GM12878 (cell line): ENCODE measurements at regions not wholly inside any gene's neighbourhood (a gene's known extent, or its start where the extent isn't known, plus 50 kb on each side); places are given as distances from the start of the nearest gene placed in this dataset.

Experiments used
- ATF7 ChIP-seq: fragments of 450-650 bp; IDR thresholded peaks from 2 replicates; pipeline ENCODE4 v1.6.1; 2016; ENCODE audit warnings: low read depth, mild to moderate bottlenecking
- BRCA1 ChIP-seq: IDR thresholded peaks from 2 replicates; pipeline ENCODE4 v1.6.1; 2011; ENCODE audit warnings: low read depth, low read length, improper control_type of control experiment
- DPF2 ChIP-seq: fragments of 450-650 bp; IDR thresholded peaks from 2 replicates; pipeline ENCODE4 v1.6.1; 2017; ENCODE audit warnings: mild to moderate bottlenecking
- EED ChIP-seq: sonication (generic); IDR thresholded peaks from 2 replicates; pipeline ENCODE4 v1.6.1; 2016; ENCODE audit warnings: antibody characterized with exemption, low read depth
- IRF4 ChIP-seq: IDR thresholded peaks from 2 replicates; pipeline ENCODE4 v1.6.1; 2011; ENCODE audit warnings: low read depth, low read length
- JUNB ChIP-seq: IDR thresholded peaks from 2 replicates; pipeline ENCODE4 v1.6.1; 2016; ENCODE audit warnings: antibody characterized with exemption, mild to moderate bottlenecking
- NR2C2 ChIP-seq: IDR thresholded peaks from 2 replicates; pipeline ENCODE4 v1.6.1; 2011; ENCODE audit warnings: borderline replicate concordance, low read depth; ENCODE audit not compliant: control insufficient read depth, insufficient read length
- RFX5 ChIP-seq: IDR thresholded peaks from 2 replicates; pipeline ENCODE4 v1.6.1; 2011; ENCODE audit warnings: low read depth, low read length, improper control_type of control experiment
- SPI1 ChIP-seq: IDR thresholded peaks from 2 replicates; pipeline ENCODE4 v1.6.1; 2011; ENCODE audit warnings: low read depth, mild to moderate bottlenecking, low read length, moderate library complexity, borderline replicate concordance; ENCODE audit not compliant: insufficient read depth
- TBL1XR1 ChIP-seq: IDR thresholded peaks from 2 replicates; pipeline ENCODE4 v1.6.1; 2012; ENCODE audit warnings: low read depth, low read length, improper control_type of control experiment
- ZBED1 ChIP-seq: IDR thresholded peaks from 2 replicates; pipeline ENCODE4 v1.6.1; 2016; ENCODE audit warnings: borderline replicate concordance
- ZSCAN29 ChIP-seq: fragments of 450-650 bp; IDR thresholded peaks from 2 replicates; pipeline ENCODE4 v1.6.1; 2017; ENCODE audit warnings: mild to moderate bottlenecking, moderate library complexity
- TF ChIP-seq, protein P1 (sequence below), 3 experiments: IDR thresholded peaks in 2 of 3; conservative IDR thresholded peaks in 1 of 3; 2 replicates each; pipeline ENCODE4 v1.5.1; 2011; ENCODE audit warnings: low read depth in 3 of 3, low read length in 3 of 3, mild to moderate bottlenecking in 3 of 3, control low read depth in 2 of 3, moderate library complexity in 2 of 3, inconsistent platforms in 1 of 3, mixed read lengths in 1 of 3; ENCODE audit not compliant: control insufficient read depth in 2 of 3, insufficient read depth in 1 of 3; ENCODE audit errors: extremely low read depth in 1 of 3
- TF ChIP-seq, protein P2 (sequence below): IDR thresholded peaks from 2 replicates; pipeline ENCODE4 v1.6.1; 2012; ENCODE audit warnings: low read length, inconsistent platforms
- TF ChIP-seq, protein P3 (sequence below): IDR thresholded peaks from 2 replicates; pipeline ENCODE4 v1.6.1; 2011; ENCODE audit warnings: borderline replicate concordance, low read depth, mild to moderate bottlenecking, moderate library complexity, low read length; ENCODE audit not compliant: insufficient read depth, poor library complexity, severe bottlenecking
- TF ChIP-seq, protein P4 (sequence below): fragments of 450-650 bp; formaldehyde crosslinking; IDR thresholded peaks from 2 replicates; pipeline ENCODE4 v1.5.0; 2022; ENCODE audit warnings: mild to moderate bottlenecking, missing genetic modification characterization

DNA sequence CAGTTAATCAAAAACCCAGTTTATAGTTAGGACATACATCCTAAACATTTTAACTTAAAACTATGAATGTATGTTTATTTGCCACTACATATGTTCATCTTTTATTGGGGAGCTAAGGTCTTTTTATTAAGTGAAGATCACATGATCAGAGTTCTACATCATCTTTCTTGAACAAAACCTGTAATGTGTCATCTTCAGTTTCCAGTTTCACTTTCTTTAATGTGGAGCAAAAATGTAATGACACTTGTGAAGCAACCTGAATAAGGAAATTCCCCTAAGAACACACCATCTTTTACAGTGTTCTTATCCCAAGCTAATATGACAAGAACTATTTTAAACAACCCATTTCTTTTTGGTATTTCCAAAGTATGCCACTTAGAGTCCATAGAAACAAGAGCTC is 166.7 kb upstream of the BET1 start (continued):
- TF ChIP-seq IRF4 (0 out of 2 replicates have a peak, but pooled peaks have one; percentile 22), JUNB (peak; percentile 42), ATF7 (peak; percentile 93), DPF2 (peak; percentile 65; the same call in 1 of the 2 replicates), TBL1XR1 (no peak), RFX5 (no peak), NR2C2 (no peak), BRCA1 (no peak), ZSCAN29 (no peak), ZBED1 (no peak), SPI1 (no peak), EED (no peak)
- TF ChIP-seq, protein P1, sequence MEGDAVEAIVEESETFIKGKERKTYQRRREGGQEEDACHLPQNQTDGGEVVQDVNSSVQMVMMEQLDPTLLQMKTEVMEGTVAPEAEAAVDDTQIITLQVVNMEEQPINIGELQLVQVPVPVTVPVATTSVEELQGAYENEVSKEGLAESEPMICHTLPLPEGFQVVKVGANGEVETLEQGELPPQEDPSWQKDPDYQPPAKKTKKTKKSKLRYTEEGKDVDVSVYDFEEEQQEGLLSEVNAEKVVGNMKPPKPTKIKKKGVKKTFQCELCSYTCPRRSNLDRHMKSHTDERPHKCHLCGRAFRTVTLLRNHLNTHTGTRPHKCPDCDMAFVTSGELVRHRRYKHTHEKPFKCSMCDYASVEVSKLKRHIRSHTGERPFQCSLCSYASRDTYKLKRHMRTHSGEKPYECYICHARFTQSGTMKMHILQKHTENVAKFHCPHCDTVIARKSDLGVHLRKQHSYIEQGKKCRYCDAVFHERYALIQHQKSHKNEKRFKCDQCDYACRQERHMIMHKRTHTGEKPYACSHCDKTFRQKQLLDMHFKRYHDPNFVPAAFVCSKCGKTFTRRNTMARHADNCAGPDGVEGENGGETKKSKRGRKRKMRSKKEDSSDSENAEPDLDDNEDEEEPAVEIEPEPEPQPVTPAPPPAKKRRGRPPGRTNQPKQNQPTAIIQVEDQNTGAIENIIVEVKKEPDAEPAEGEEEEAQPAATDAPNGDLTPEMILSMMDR (IDR thresholded peaks at IDR 0.05 in 2 of 3, conservative IDR thresholded peaks at IDR 0.05 in 1 of 3; ENCODE audit: control insufficient read depth in 2 of 3, extremely low read depth in 1 of 3, insufficient read depth in 1 of 3, low read depth in 3 of 3, low read length in 3 of 3): no peak
- TF ChIP-seq, protein P2, sequence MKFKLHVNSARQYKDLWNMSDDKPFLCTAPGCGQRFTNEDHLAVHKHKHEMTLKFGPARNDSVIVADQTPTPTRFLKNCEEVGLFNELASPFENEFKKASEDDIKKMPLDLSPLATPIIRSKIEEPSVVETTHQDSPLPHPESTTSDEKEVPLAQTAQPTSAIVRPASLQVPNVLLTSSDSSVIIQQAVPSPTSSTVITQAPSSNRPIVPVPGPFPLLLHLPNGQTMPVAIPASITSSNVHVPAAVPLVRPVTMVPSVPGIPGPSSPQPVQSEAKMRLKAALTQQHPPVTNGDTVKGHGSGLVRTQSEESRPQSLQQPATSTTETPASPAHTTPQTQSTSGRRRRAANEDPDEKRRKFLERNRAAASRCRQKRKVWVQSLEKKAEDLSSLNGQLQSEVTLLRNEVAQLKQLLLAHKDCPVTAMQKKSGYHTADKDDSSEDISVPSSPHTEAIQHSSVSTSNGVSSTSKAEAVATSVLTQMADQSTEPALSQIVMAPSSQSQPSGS: no peak
- TF ChIP-seq, protein P3, sequence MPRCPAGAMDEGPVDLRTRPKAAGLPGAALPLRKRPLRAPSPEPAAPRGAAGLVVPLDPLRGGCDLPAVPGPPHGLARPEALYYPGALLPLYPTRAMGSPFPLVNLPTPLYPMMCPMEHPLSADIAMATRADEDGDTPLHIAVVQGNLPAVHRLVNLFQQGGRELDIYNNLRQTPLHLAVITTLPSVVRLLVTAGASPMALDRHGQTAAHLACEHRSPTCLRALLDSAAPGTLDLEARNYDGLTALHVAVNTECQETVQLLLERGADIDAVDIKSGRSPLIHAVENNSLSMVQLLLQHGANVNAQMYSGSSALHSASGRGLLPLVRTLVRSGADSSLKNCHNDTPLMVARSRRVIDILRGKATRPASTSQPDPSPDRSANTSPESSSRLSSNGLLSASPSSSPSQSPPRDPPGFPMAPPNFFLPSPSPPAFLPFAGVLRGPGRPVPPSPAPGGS: no peak
- TF ChIP-seq, protein P4, sequence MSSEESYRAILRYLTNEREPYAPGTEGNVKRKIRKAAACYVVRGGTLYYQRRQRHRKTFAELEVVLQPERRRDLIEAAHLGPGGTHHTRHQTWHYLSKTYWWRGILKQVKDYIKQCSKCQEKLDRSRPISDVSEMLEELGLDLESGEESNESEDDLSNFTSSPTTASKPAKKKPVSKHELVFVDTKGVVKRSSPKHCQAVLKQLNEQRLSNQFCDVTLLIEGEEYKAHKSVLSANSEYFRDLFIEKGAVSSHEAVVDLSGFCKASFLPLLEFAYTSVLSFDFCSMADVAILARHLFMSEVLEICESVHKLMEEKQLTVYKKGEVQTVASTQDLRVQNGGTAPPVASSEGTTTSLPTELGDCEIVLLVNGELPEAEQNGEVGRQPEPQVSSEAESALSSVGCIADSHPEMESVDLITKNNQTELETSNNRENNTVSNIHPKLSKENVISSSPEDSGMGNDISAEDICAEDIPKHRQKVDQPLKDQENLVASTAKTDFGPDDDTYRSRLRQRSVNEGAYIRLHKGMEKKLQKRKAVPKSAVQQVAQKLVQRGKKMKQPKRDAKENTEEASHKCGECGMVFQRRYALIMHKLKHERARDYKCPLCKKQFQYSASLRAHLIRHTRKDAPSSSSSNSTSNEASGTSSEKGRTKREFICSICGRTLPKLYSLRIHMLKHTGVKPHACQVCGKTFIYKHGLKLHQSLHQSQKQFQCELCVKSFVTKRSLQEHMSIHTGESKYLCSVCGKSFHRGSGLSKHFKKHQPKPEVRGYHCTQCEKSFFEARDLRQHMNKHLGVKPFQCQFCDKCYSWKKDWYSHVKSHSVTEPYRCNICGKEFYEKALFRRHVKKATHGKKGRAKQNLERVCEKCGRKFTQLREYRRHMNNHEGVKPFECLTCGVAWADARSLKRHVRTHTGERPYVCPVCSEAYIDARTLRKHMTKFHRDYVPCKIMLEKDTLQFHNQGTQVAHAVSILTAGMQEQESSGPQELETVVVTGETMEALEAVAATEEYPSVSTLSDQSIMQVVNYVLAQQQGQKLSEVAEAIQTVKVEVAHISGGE: no peak
